IMR-90 (cell line): ENCODE measurements at regions not wholly inside any gene's neighbourhood (a gene's known extent, or its start where the extent isn't known, plus 50 kb on each side); places are given as distances from the start of the nearest gene placed in this dataset.

Experiments used
- CEBPB ChIP-seq: IDR thresholded peaks from 2 replicates; pipeline ENCODE4 v1.6.1; 2012; ENCODE audit warnings: low read depth, low read length, improper control_type of control experiment
- CTCF ChIP-seq: conservative IDR thresholded peaks from 2 replicates; pipeline ENCODE4 v1.5.1; 2012; ENCODE audit warnings: mild to moderate bottlenecking, low read depth, low read length, improper control_type of control experiment
- ELK1 ChIP-seq: fragments of 150-350 bp; IDR thresholded peaks from 2 replicates; pipeline ENCODE4 v1.6.1; 2016; ENCODE audit warnings: low read depth, mild to moderate bottlenecking, low read length, moderate library complexity, borderline replicate concordance
- MAFK ChIP-seq: IDR thresholded peaks from 2 replicates; pipeline ENCODE4 v1.6.1; 2012; ENCODE audit warnings: low read depth, low read length, improper control_type of control experiment
- MAZ ChIP-seq: IDR thresholded peaks from 2 replicates; pipeline ENCODE4 v1.6.1; 2012; ENCODE audit warnings: low read depth, mild to moderate bottlenecking, low read length, improper control_type of control experiment, moderate library complexity, borderline replicate concordance
- MXI1 ChIP-seq: IDR thresholded peaks from 2 replicates; pipeline ENCODE4 v1.6.1; 2012; ENCODE audit warnings: low read depth, mild to moderate bottlenecking, low read length, moderate library complexity, borderline replicate concordance
- NFE2L2 ChIP-seq: fragments of 150-350 bp; IDR thresholded peaks from 2 replicates; pipeline ENCODE4 v1.6.1; 2016; ENCODE audit warnings: low read depth, mild to moderate bottlenecking, low read length
- POLR2A ChIP-seq: IDR thresholded peaks from 2 replicates; pipeline ENCODE4 v1.6.1; 2012; ENCODE audit warnings: mild to moderate bottlenecking, low read depth, low read length
- RAD21 ChIP-seq: IDR thresholded peaks from 2 replicates; pipeline ENCODE4 v1.6.1; 2012; ENCODE audit warnings: low read length, improper control_type of control experiment
- RCOR1 ChIP-seq: IDR thresholded peaks from 2 replicates; pipeline ENCODE4 v1.6.1; 2012; ENCODE audit warnings: mild to moderate bottlenecking, low read length, improper control_type of control experiment; ENCODE audit not compliant: insufficient replicate concordance
- RFX5 ChIP-seq: IDR thresholded peaks from 2 replicates; pipeline ENCODE4 v1.8.0; 2012; ENCODE audit warnings: low read depth, mild to moderate bottlenecking, low read length, moderate library complexity
- SMC3 ChIP-seq: fragments of 150-350 bp; IDR thresholded peaks from 2 replicates; pipeline ENCODE4 v1.6.1; 2016; ENCODE audit warnings: low read depth, mild to moderate bottlenecking, antibody characterized with exemption, low read length, moderate library complexity

GRCh38 chr4:60155088-60155487 is 1045.0 kb upstream of the ADGRL3 start:
- TF ChIP-seq POLR2A (no peak), RAD21 (no peak), CTCF (no peak), RCOR1 (no peak), ELK1 (no peak), SMC3 (no peak), MXI1 (no peak), NFE2L2 (no peak), RFX5 (no peak), MAZ (no peak), MAFK (no peak), CEBPB (no peak)
